HepG2 (cell line): ENCODE measurements at regions not wholly inside any gene's neighbourhood (a gene's known extent, or its start where the extent isn't known, plus 50 kb on each side); places are given as distances from the start of the nearest gene placed in this dataset.

Source experiments
- FOXA1 ChIP-seq, 2 experiments: fragments of 450-650 bp in 1 of 2; sonication (generic) in 1 of 2; formaldehyde crosslinking in 1 of 2; IDR thresholded peaks; 2 replicates each; pipeline versions ENCODE4 v1.4.0 to v1.6.1; 2016 to 2020; ENCODE audit warnings: missing genetic modification reagents in 1 of 2
- HCFC1 ChIP-seq: fragments of 150-350 bp; IDR thresholded peaks from 2 replicates; pipeline ENCODE4 v1.6.1; 2014; ENCODE audit warnings: low read depth, low read length
- KDM3A ChIP-seq: IDR thresholded peaks from 2 replicates; pipeline ENCODE4 v1.6.1; 2018; ENCODE audit warnings: low read depth, missing compliant biosample characterization
- RFXAP ChIP-seq: sonication (generic); formaldehyde crosslinking; IDR thresholded peaks from 2 replicates; pipeline ENCODE4 v1.4.0; 2020; ENCODE audit warnings: missing genetic modification reagents, borderline replicate concordance
- ZNF407 ChIP-seq: sonication (generic); formaldehyde crosslinking; IDR thresholded peaks from one replicate; pipeline ENCODE4 v1.5.1; 2020; ENCODE audit warnings: mild to moderate bottlenecking, missing genetic modification reagents; ENCODE audit errors: not compliant biosample characterization
- ZNF737 ChIP-seq: sonication (generic); formaldehyde crosslinking; IDR thresholded peaks from 2 replicates; pipeline ENCODE4 v1.5.0; 2020; ENCODE audit warnings: missing genetic modification reagents, mild to moderate bottlenecking, borderline replicate concordance
- ZNF746 ChIP-seq: sonication (generic); formaldehyde crosslinking; IDR thresholded peaks from 2 replicates; pipeline ENCODE4 v1.8.0; 2022; ENCODE audit warnings: mild to moderate bottlenecking, missing genetic modification reagents
- TF ChIP-seq, protein P1 (sequence below), 2 experiments: sonication (generic) in 1 of 2; formaldehyde crosslinking in 1 of 2; IDR thresholded peaks; 2 replicates each; pipeline versions ENCODE4 v1.6.1 to v1.9.0; 2014 to 2022; ENCODE audit warnings: antibody characterized with exemption in 1 of 2, borderline replicate concordance in 1 of 2, inconsistent platforms in 1 of 2, low read depth in 1 of 2, missing genetic modification reagents in 1 of 2

DNA sequence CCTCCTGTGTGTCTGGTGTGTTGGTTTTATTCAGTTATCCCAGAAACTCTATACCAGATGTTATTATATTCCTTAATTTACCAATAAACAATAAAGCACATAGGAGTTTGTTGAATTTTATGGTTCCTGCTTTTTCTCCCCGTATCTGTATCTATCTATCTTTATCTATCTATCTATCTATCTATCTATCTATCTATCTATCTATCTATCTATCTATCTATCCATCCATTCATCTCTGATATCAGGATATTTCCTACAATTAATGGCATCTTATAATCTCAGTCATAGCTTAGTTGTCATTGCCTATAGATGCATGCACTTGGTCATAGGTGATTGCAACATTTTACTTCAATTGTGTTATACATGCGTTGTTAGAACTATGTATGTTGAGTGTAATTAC lies 500.2 kb upstream of the ZEB2 start (continued):
- no peak for TF ChIP-seq FOXA1 (IDR thresholded peaks at IDR 0.05)
- no peak for TF ChIP-seq FOXA1 (CRISPR knock-in tag; IDR thresholded peaks at IDR 0.05)
- TF ChIP-seq RFXAP (CRISPR knock-in tag): no peak
- no peak for TF ChIP-seq HCFC1
- TF ChIP-seq ZNF746 (CRISPR knock-in tag): no peak
- TF ChIP-seq ZNF407 (CRISPR knock-in tag): no peak
- TF ChIP-seq, protein P1, sequence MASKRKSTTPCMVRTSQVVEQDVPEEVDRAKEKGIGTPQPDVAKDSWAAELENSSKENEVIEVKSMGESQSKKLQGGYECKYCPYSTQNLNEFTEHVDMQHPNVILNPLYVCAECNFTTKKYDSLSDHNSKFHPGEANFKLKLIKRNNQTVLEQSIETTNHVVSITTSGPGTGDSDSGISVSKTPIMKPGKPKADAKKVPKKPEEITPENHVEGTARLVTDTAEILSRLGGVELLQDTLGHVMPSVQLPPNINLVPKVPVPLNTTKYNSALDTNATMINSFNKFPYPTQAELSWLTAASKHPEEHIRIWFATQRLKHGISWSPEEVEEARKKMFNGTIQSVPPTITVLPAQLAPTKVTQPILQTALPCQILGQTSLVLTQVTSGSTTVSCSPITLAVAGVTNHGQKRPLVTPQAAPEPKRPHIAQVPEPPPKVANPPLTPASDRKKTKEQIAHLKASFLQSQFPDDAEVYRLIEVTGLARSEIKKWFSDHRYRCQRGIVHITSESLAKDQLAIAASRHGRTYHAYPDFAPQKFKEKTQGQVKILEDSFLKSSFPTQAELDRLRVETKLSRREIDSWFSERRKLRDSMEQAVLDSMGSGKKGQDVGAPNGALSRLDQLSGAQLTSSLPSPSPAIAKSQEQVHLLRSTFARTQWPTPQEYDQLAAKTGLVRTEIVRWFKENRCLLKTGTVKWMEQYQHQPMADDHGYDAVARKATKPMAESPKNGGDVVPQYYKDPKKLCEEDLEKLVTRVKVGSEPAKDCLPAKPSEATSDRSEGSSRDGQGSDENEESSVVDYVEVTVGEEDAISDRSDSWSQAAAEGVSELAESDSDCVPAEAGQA (IDR thresholded peaks at IDR 0.05; ENCODE audit: low read depth): no peak
- TF ChIP-seq, protein P1 (CRISPR knock-in tag; IDR thresholded peaks at IDR 0.05; ENCODE audit: borderline replicate concordance): no peak
- TF ChIP-seq KDM3A (CRISPR knock-in tag): no peak
- no peak for TF ChIP-seq ZNF737 (CRISPR knock-in tag)
